ENCODE measurements at regions not wholly inside any gene's neighbourhood (a gene's known extent, or its start where the extent isn't known, plus 50 kb on each side); places are given as distances from the start of the nearest gene placed in this dataset.
"Not testable (repeated sequence)": the region's sequence is repeated elsewhere in the genome, so short reads cannot be mapped to it uniquely, and the experiment has no call there.

DNA sequence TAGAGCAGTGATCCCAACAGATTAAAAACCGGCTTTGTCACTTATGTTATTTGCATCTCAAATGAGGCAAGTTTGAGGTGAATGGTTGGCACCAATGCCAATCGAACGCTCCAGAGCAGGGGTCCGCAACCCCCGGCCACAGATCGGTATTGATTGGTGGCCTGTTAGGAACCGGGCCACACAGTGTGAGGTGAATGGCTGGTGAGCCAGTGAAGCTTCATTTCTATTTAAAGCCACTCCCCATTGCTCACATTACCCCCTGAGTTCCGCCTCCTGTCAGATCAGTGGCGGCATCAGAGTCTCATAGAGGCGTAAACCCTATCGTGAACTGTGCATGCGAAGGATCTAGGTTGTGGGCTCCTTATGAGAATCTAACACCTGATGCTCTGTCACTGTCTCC, 132.0 kb downstream of the TMEM182 start:
- intact Hi-C loops (cut with DNase I; ENCODE audit: low total_unique reads): no loop called here
- no peaks in the 10 kb centered on the region for H3K27me3 ChIP-seq (replicated peaks in 1 of 7)
- H3K4me1 ChIP-seq: peaks cover 0 to 7% (median 0%) of the 10 kb centered on the region in 6 donors
- H3K36me3 ChIP-seq: no peaks in the 10 kb centered on the region
- TF ChIP-seq POLR2AphosphoS5 (IDR thresholded peaks at IDR 0.05) (no peak), POLR2A (IDR thresholded peaks at IDR 0.05) (no peak)
- TF ChIP-seq, protein P1, sequence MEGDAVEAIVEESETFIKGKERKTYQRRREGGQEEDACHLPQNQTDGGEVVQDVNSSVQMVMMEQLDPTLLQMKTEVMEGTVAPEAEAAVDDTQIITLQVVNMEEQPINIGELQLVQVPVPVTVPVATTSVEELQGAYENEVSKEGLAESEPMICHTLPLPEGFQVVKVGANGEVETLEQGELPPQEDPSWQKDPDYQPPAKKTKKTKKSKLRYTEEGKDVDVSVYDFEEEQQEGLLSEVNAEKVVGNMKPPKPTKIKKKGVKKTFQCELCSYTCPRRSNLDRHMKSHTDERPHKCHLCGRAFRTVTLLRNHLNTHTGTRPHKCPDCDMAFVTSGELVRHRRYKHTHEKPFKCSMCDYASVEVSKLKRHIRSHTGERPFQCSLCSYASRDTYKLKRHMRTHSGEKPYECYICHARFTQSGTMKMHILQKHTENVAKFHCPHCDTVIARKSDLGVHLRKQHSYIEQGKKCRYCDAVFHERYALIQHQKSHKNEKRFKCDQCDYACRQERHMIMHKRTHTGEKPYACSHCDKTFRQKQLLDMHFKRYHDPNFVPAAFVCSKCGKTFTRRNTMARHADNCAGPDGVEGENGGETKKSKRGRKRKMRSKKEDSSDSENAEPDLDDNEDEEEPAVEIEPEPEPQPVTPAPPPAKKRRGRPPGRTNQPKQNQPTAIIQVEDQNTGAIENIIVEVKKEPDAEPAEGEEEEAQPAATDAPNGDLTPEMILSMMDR (IDR thresholded peaks at IDR 0.05 in 8 of 11, conservative IDR thresholded peaks at IDR 0.05 in 3 of 11): no peak
- no peak for DNase-seq
- 91 to 95% (median 94%) methylated on average over 12 of the region's 12 CpGs for WGBS, 5 donors
- H3K4me3 ChIP-seq: no peak overlapping the region
- no peak overlapping the region for H3K27ac ChIP-seq
- H3K9me3 ChIP-seq: peaks cover 0 to 8% (median 0%) of the 10 kb centered on the region in 8 donors

DNA sequence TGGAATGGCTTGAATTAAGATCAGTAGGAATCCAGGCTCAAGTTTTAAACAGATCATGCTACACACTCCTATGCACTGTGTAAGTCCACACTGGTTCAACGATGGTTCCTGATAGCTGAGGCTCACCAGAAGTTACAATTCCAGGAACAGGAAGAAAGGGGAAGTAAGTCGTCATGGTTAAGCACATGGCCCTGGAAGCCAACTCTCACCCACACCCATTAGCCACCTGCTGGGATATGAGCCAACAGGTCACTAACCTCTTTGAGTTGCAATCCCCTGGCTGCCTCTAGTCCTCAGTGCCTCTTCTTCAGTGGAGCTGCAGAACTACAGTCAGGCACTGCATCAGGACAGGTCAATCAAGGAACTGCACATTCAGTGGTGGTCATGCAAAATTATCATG, 133.5 kb downstream of the TMEM182 start:
- intact Hi-C loops (cut with DNase I; ENCODE audit: low total_unique reads): no loop called here
- Histone ChIP-seq H3K36me3 (no peaks in the 10 kb centered on the region), H3K4me1 (peaks cover 0 to 7% (median 0%) of the 10 kb centered on the region in 6 donors), H3K27me3 (replicated peaks in 1 of 7) (no peaks in the 10 kb centered on the region), H3K4me3 (no peak overlapping the region), H3K9me3 (peaks cover 0 to 8% (median 1%) of the 10 kb centered on the region in 8 donors), H3K27ac (no peak overlapping the region)
- WGBS, 5 donors: 4 to 11% (median 6%) methylated on average over 2 of the region's 2 CpGs
- no peak for DNase-seq
- TF ChIP-seq POLR2AphosphoS5 (IDR thresholded peaks at IDR 0.05): no peak
- TF ChIP-seq, protein P1 (IDR thresholded peaks at IDR 0.05 in 8 of 11, conservative IDR thresholded peaks at IDR 0.05 in 3 of 11): no peak
- no peak for TF ChIP-seq POLR2A (IDR thresholded peaks at IDR 0.05)

DNA sequence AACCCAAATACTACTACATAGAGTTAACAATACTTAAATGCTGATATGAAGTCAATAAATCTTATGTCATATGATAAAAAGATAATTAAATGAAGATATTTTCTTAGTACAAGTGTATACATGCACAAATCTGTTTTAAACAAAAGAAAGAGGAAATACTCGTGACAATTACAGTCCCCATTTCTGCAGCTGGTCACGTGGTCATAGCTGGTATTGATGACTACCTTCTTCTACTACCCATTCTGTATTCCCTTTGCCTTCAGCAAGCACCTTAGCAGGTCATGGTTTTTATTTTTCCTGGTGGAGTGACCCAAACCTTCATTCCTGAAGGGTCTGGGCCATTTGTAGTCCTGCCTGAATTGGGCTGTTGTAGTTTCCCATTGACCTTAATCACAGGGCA, 147.4 kb downstream of the TMEM182 start:
- H3K9me3 ChIP-seq; H3K36me3 ChIP-seq; H3K27me3 ChIP-seq (replicated peaks in 1 of 7); H3K27ac ChIP-seq; intact Hi-C loops (cut with DNase I; ENCODE audit: low total_unique reads); DNase-seq; H3K4me1 ChIP-seq; H3K4me3 ChIP-seq: not testable (repeated sequence)
- WGBS, 5 donors: 58 to 75% (median 61%) methylated on average over 2 of the region's 2 CpGs

DNA sequence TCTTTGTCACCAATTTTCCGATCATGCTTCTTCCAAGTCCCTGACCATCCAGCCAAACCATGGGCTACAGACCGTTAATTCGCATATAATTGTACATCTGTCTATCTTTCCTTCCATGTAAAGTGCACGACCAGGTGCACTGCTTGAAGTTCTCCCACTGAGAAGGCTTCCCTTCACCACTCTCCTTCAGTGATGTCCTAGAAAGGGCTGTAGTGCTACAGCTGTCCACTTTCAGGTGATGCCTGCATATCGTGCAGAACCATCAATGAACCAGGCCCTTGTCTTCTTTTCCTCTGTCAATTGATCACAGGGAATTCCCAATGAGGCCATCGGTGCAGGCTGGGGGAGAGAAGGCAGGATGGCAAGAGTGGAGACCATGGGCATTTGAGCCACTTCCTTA, 148.9 kb downstream of the TMEM182 start:
- no peak for DNase-seq
- intact Hi-C loops (cut with DNase I; ENCODE audit: low total_unique reads): no loop called here
- Histone ChIP-seq H3K4me1 (no peaks in the 10 kb centered on the region), H3K9me3 (peaks cover 0 to 4% (median under 1%) of the 10 kb centered on the region in 8 donors), H3K27me3 (replicated peaks in 1 of 7) (no peaks in the 10 kb centered on the region), H3K36me3 (no peaks in the 10 kb centered on the region), H3K4me3 (no peak overlapping the region), H3K27ac (no peak overlapping the region)
- WGBS, 5 donors: 84 to 95% (median 90%) methylated on average over 6 of the region's 6 CpGs
- TF ChIP-seq POLR2A (IDR thresholded peaks at IDR 0.05) (no peak), POLR2AphosphoS5 (IDR thresholded peaks at IDR 0.05) (no peak)
- TF ChIP-seq, protein P1 (IDR thresholded peaks at IDR 0.05 in 8 of 11, conservative IDR thresholded peaks at IDR 0.05 in 3 of 11): no peak

DNA sequence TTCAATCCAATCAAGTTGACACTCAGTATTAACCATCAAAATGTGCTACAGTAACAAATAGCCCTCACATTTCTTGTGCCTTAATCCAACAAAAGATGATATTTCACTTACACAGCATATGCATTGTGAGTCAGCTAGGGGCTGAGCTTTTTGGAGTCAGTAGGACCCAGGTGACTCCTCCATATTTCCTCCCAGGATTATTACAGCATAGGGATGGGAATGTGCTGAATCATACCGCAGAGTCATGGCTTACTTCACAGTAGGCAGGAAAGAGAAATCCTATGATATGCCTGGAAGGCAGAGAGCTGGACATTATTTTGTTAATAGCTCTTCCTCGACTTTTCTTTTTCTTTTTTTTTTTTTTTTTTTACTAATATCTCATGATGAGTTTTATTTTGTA, 153.3 kb downstream of the TMEM182 start:
- Histone ChIP-seq H3K4me3 (no peak overlapping the region), H3K36me3 (no peaks in the 10 kb centered on the region), H3K27ac (no peak overlapping the region), H3K4me1 (no peaks in the 10 kb centered on the region), H3K9me3 (peaks cover 0 to 29% (median 19%) of the 10 kb centered on the region in 8 donors), H3K27me3 (replicated peaks in 1 of 7) (no peaks in the 10 kb centered on the region)
- DNase-seq: no peak
- TF ChIP-seq POLR2A (IDR thresholded peaks at IDR 0.05) (no peak), POLR2AphosphoS5 (IDR thresholded peaks at IDR 0.05) (no peak)
- TF ChIP-seq, protein P1 (IDR thresholded peaks at IDR 0.05 in 8 of 11, conservative IDR thresholded peaks at IDR 0.05 in 3 of 11): no peak
- intact Hi-C loops (cut with DNase I; ENCODE audit: low total_unique reads): no loop called here
- WGBS, 5 donors: 77 to 86% (median 83%) methylated on average over 2 of the region's 2 CpGs
